IMR-90 (cell line): ENCODE measurements at regions not wholly inside any gene's neighbourhood (a gene's known extent, or its start where the extent isn't known, plus 50 kb on each side); places are given as distances from the start of the nearest gene placed in this dataset.

Source experiments
- ATAC-seq: fragments of 200-7000 bp; cut with Tn5 transposase; 2 replicates; pipeline ENCODE4 v1.9.1; 2020; ENCODE audit warnings: low read depth, mild to moderate bottlenecking, moderate library complexity
- BruUV-seq: library from RNA; stranded (reverse); fragments of 400-500 nt; replicated peaks from 2 replicates; lab custom pipeline; 2021; lab: Mats Ljungman, UMichigan
- CTCF ChIA-PET: fragments of 300-600 bp; formaldehyde crosslinking; extraction: SDS; loops from one replicate; lab custom pipeline; 2021; ENCODE audit warnings: antibody characterized with exemption; lab: Yijun Ruan, JAX
- POLR2A ChIA-PET: fragments of 300-600 bp; sonication (Branson Sonifier 250); formaldehyde crosslinking; loops from one replicate; lab custom pipeline; 2022; ENCODE audit warnings: antibody characterized with exemption; ENCODE audit not compliant: unreplicated experiment; lab: Charles Lee
- DNase-seq: peaks from one replicate; pipeline ENCODE4 v3.0.0; 2013
- H2AFZ ChIP-seq: replicated peaks from 2 replicates; pipeline ENCODE3; 2013; ENCODE audit warnings: low read length, mild to moderate bottlenecking; ENCODE audit not compliant: poor library complexity
- H2AK5ac ChIP-seq: 2 replicates; pipeline ENCODE4 v1.6.1; 2013; ENCODE audit warnings: low read depth, low read length, inconsistent platforms
- H2AK9ac ChIP-seq: replicated peaks from 2 replicates; pipeline ENCODE3; 2013; ENCODE audit warnings: mild to moderate bottlenecking, low read depth, low read length, moderate library complexity; ENCODE audit not compliant: poor library complexity
- H2BK120ac ChIP-seq: 2 replicates; pipeline ENCODE4 v1.6.1; 2013; ENCODE audit warnings: low read depth, low read length, inconsistent platforms
- H2BK15ac ChIP-seq: 3 replicates; pipeline ENCODE4 v1.6.1; 2013; ENCODE audit warnings: low read depth, low read length, inconsistent platforms
- H2BK20ac ChIP-seq: 2 replicates; pipeline ENCODE4 v1.6.1; 2013; ENCODE audit warnings: low read depth, mild to moderate bottlenecking, inconsistent platforms, low read length, moderate library complexity
- H2BK5ac ChIP-seq: 2 replicates; pipeline ENCODE4 v1.6.1; 2013; ENCODE audit warnings: mild to moderate bottlenecking, low read depth, low read length, inconsistent platforms; ENCODE audit not compliant: poor library complexity, severe bottlenecking
- H3K14ac ChIP-seq: replicated peaks from 2 replicates; pipeline ENCODE4 v1.6.1; 2013; ENCODE audit warnings: low read depth, low read length, inconsistent platforms
- H3K18ac ChIP-seq: 2 replicates; pipeline ENCODE4 v1.6.1; 2013; ENCODE audit warnings: low read depth, low read length, control low read depth
- H3K23ac ChIP-seq: 2 replicates; pipeline ENCODE4 v1.6.1; 2013; ENCODE audit warnings: low read depth, low read length, inconsistent platforms
- H3K27ac ChIP-seq: 2 replicates; pipeline ENCODE4 v1.5.1; 2013; ENCODE audit warnings: mild to moderate bottlenecking, control low read depth, low read length; ENCODE audit not compliant: insufficient read depth
- H3K27me3 ChIP-seq: 2 replicates; pipeline ENCODE4 v1.6.1; 2013; ENCODE audit warnings: low read length; ENCODE audit not compliant: control insufficient read depth, insufficient read depth
- H3K36me3 ChIP-seq: 2 replicates; pipeline ENCODE4 v1.6.1; 2013; ENCODE audit warnings: low read length, mixed read lengths; ENCODE audit not compliant: control insufficient read depth, insufficient read depth
- H3K4ac ChIP-seq: 2 replicates; pipeline ENCODE4 v1.6.1; 2013; ENCODE audit warnings: low read depth, low read length, inconsistent platforms
- H3K4me1 ChIP-seq: 2 replicates; pipeline ENCODE4 v1.6.1; 2013; ENCODE audit warnings: low read length, mixed read lengths; ENCODE audit not compliant: control insufficient read depth, insufficient read depth
- H3K4me2 ChIP-seq: 2 replicates; pipeline ENCODE4 v1.6.1; 2013; ENCODE audit warnings: low read depth, mild to moderate bottlenecking, control low read depth, low read length, moderate library complexity
- H3K4me3 ChIP-seq: 2 replicates; pipeline ENCODE4 v1.5.1; 2013; ENCODE audit warnings: low read depth, mild to moderate bottlenecking, control low read depth, low read length, moderate library complexity; ENCODE audit not compliant: insufficient read depth
- H3K56ac ChIP-seq: 2 replicates; pipeline ENCODE4 v1.6.1; 2013; ENCODE audit warnings: low read length, inconsistent platforms; ENCODE audit not compliant: insufficient read depth; ENCODE audit errors: extremely low read depth
- H3K79me1 ChIP-seq, 2 experiments: 2 replicates each; pipeline ENCODE4 v1.6.1; 2013; ENCODE audit warnings: low read length in 2 of 2, inconsistent platforms in 1 of 2, low read depth in 1 of 2
- H3K9ac ChIP-seq: 2 replicates; pipeline ENCODE4 v1.6.1; 2013; ENCODE audit warnings: low read depth, low read length, control low read depth
- H3K9me1 ChIP-seq: 2 replicates; pipeline ENCODE4 v1.6.1; 2013; ENCODE audit warnings: low read length, inconsistent platforms; ENCODE audit not compliant: insufficient read depth
- H3K9me3 ChIP-seq: 2 replicates; pipeline ENCODE4 v1.6.1; 2013; ENCODE audit warnings: low read length; ENCODE audit not compliant: control insufficient read depth, insufficient read depth
- H4K20me1 ChIP-seq: 2 replicates; pipeline ENCODE4 v1.6.1; 2013; ENCODE audit warnings: low read length, inconsistent platforms; ENCODE audit not compliant: insufficient read depth
- H4K5ac ChIP-seq: 2 replicates; pipeline ENCODE4 v1.6.1; 2013; ENCODE audit warnings: mild to moderate bottlenecking, low read depth, low read length, control low read depth
- H4K8ac ChIP-seq, 2 experiments: 2 replicates each; pipeline ENCODE4 v1.6.1; 2013; ENCODE audit warnings: low read depth in 2 of 2, low read length in 2 of 2, control low read depth in 1 of 2, inconsistent platforms in 1 of 2
- H4K91ac ChIP-seq: 2 replicates; pipeline ENCODE4 v1.6.1; 2013; ENCODE audit warnings: low read depth, low read length, inconsistent platforms; ENCODE audit not compliant: insufficient read depth
- CEBPB ChIP-seq: IDR thresholded peaks from 2 replicates; pipeline ENCODE4 v1.6.1; 2012; ENCODE audit warnings: low read depth, low read length, improper control_type of control experiment
- CHD1 ChIP-seq: IDR thresholded peaks from 2 replicates; pipeline ENCODE4 v1.6.1; 2012; ENCODE audit warnings: low read depth, low read length, improper control_type of control experiment
- MAFK ChIP-seq: IDR thresholded peaks from 2 replicates; pipeline ENCODE4 v1.6.1; 2012; ENCODE audit warnings: low read depth, low read length, improper control_type of control experiment
- MXI1 ChIP-seq: IDR thresholded peaks from 2 replicates; pipeline ENCODE4 v1.6.1; 2012; ENCODE audit warnings: low read depth, mild to moderate bottlenecking, low read length, moderate library complexity, borderline replicate concordance
- NFE2L2 ChIP-seq: fragments of 150-350 bp; IDR thresholded peaks from 2 replicates; pipeline ENCODE4 v1.6.1; 2016; ENCODE audit warnings: low read depth, mild to moderate bottlenecking, low read length
- POLR2A ChIP-seq: IDR thresholded peaks from 2 replicates; pipeline ENCODE4 v1.6.1; 2012; ENCODE audit warnings: mild to moderate bottlenecking, low read depth, low read length
- RAD21 ChIP-seq: IDR thresholded peaks from 2 replicates; pipeline ENCODE4 v1.6.1; 2012; ENCODE audit warnings: low read length, improper control_type of control experiment
- WGBS, 2 experiments: methylation state at CpG; one replicate each; pipeline versions ENCODE4 v1.1.5 to v1.1.7; 2013; ENCODE audit warnings: missing lambda C conversion rate in 2 of 2; ENCODE audit not compliant: insufficient read length in 1 of 2; ENCODE audit errors: extremely low coverage in 2 of 2; 5-methylcytosine and 5-hydroxymethylcytosine counted together
- dilution Hi-C: fragments of 300-500 bp; cut with HindIII; formaldehyde crosslinking; loops from one replicate; pipeline ENCODE4 v1.14.3; 2018; ENCODE audit warnings: low sequenced_read_pairs; ENCODE audit not compliant: unreplicated experiment
- in situ Hi-C: fragments of 300-500 bp; cut with MboI; formaldehyde crosslinking; loops from 3 replicates; pipeline ENCODE4 v1.14.3; 2019; ENCODE audit warnings: low sequenced_read_pairs, inconsistent platforms, mixed read lengths
- intact Hi-C: fragments of 100-400 bp; cut with micrococcal nuclease; formaldehyde crosslinking; loops from 2 replicates; pipeline ENCODE4 v1.10.0; 2022

DNA sequence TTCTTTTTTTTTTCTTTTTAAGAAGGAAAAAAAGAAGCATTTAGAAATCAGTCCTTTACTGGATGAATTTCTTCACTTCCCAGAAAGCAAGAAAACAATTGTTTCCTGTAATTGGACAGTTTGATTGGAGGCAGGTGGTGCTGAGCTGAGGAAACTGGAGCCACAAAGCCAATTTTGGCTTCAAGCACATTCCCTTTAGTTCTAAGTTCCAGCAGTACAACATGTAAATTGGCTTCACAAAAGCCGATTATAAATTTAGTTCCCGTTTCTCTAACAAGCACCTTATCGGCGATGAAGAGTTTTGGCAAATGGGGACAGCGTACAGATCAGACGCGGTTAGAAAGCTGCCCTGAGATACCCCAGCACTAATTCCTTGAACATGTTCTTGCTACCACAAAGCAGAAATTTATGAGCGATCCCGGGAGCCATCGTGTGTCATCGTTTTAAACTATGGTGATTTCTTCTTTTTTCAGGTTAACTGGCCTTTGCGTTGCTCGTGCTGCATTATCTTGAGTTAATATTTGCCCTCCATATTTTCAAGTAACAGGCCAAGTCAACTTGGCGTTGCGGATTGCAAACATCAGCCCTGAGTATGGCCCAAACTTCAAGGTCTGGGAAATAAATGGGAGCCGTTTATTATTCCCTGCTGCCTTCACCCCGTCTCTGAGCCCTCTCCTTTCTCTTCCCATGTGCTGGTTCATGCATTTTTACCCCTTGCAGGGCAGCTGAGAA, 190.4 kb upstream of the ID2 start:
- H3K18ac ChIP-seq: no peak overlapping the region
- no peak overlapping the region for H4K91ac ChIP-seq
- H3K14ac ChIP-seq: no peak overlapping the region
- dilution Hi-C loops (no loop called here), intact Hi-C loops (no loop called here), in situ Hi-C loops (no loop called here)
- H3K4ac ChIP-seq: no peak overlapping the region
- no peaks in the 10 kb centered on the region for H3K9me1 ChIP-seq
- H2AK5ac ChIP-seq: no peak overlapping the region
- ATAC-seq: no peak
- H3K79me1 ChIP-seq: no peaks in the 10 kb centered on the region
- no peak overlapping the region for H2BK5ac ChIP-seq
- no peaks in the 10 kb centered on the region for H3K9me3 ChIP-seq
- no peak overlapping the region for H3K23ac ChIP-seq
- H4K20me1 ChIP-seq: no peaks in the 10 kb centered on the region
- BruUV-seq: no TSS peak
- no peak overlapping the region for H2BK15ac ChIP-seq
- no peak overlapping the region for H2BK20ac ChIP-seq
- H3K4me3 ChIP-seq: no peak overlapping the region
- H3K27me3 ChIP-seq: peaks cover 2% of the 10 kb centered on the region; the same call in 1 of the 2 replicates
- H2AFZ ChIP-seq: no peak overlapping the region
- no peak overlapping the region for H4K5ac ChIP-seq
- no peak overlapping the region for H2BK120ac ChIP-seq
- no peak overlapping the region for H3K56ac ChIP-seq
- CTCF ChIA-PET: no interaction called here
- TF ChIP-seq RAD21 (no peak), NFE2L2 (no peak), MAFK (no peak), CEBPB (no peak), POLR2A (no peak), CHD1 (no peak), MXI1 (no peak)
- POLR2A ChIA-PET: no interaction called here
- H2AK9ac ChIP-seq: no peak overlapping the region
- H4K8ac ChIP-seq: no peak overlapping the region
- no peak overlapping the region for H3K9ac ChIP-seq
- H3K4me2 ChIP-seq: no peak overlapping the region
- no peaks in the 10 kb centered on the region for H3K36me3 ChIP-seq
- H3K27ac ChIP-seq: no peak overlapping the region
- WGBS, 2 experiments: 79% methylated on average over 7 of the region's 17 CpGs; no CpG with 5 or more reads in 1 of the 2 experiments
- no peak for DNase-seq
- H3K4me1 ChIP-seq: no peaks in the 10 kb centered on the region; the same call in 1 of the 2 replicates
